ENCODE measurements at regions not wholly inside any gene's neighbourhood (a gene's known extent, or its start where the extent isn't known, plus 50 kb on each side); places are given as distances from the start of the nearest gene placed in this dataset.

- H2AFZ ChIP-seq (ENCODE audit: low read length) = no peak overlapping the region
- intact Hi-C loops (cut with micrococcal nuclease; ENCODE audit: unreplicated experiment) = no loop called here
- peaks cover 2% of the 10 kb centered on the region; the same call in 1 of the 2 replicates for H3K9me3 ChIP-seq (ENCODE audit: low read length)
- FAIRE-seq = no peak
- H3K4me1 ChIP-seq (ENCODE audit: insufficient read depth, low read length) = no peaks in the 10 kb centered on the region
- 23% methylated on average over 13 of the region's 13 CpGs for WGBS (ENCODE audit: low lambda C conversion rate)
- H3K4me2 ChIP-seq (ENCODE audit: low read depth, low read length) = no peak overlapping the region
- ChIA-PET POLR2A (no interaction called here), CTCF (ENCODE audit: low intra/inter-chr PET ratio, low total read pairs) (no interaction called here)
- in situ Hi-C loops (cut with HindIII; ENCODE audit: extremely low pct_ligation_motif_present, low pct_unique_long_range_greater_than_20kb) = no loop called here
- no peaks in the 10 kb centered on the region; a peak in 1 of 5 replicates for H3K27me3 ChIP-seq (ENCODE audit: control insufficient read depth in 1 of 2, insufficient read depth in 2 of 2, low read length in 2 of 2)
- no peaks in the 10 kb centered on the region for H4K20me1 ChIP-seq (ENCODE audit: insufficient read depth, low read length)
- H3K79me2 ChIP-seq (ENCODE audit: insufficient read depth, low read length) = no peaks in the 10 kb centered on the region
- BruUV-seq (replicated peaks) = no TSS peak
- no peaks in the 10 kb centered on the region for H3K36me3 ChIP-seq (replicated peaks in 1 of 2; ENCODE audit: control insufficient read depth in 1 of 2, insufficient read depth in 2 of 2, low read length in 2 of 2)
- no peak for ATAC-seq
- no peak for DNase-seq (ENCODE audit: low spot score)
- H3K27ac ChIP-seq (ENCODE audit: extremely low read length, insufficient read depth, low read length) = no peak overlapping the region
- no peak overlapping the region for H3K9ac ChIP-seq (ENCODE audit: insufficient read depth, low read depth, low read length)
- H3K4me3 ChIP-seq (replicated peaks in 1 of 3; ENCODE audit: insufficient read depth in 1 of 3, low read depth in 2 of 3, low read length in 3 of 3) = no peak overlapping the region
- TF ChIP-seq ZNF7 (CRISPR knock-in tag; IDR thresholded peaks at IDR 0.05) (no peak), ZNF530 (CRISPR knock-in tag; IDR thresholded peaks at IDR 0.05; ENCODE audit: low read depth) (no peak), U2AF2 (IDR thresholded peaks at IDR 0.05; ENCODE audit: low read depth, low read length) (no peak), HBP1 (CRISPR knock-in tag; IDR thresholded peaks at IDR 0.05; ENCODE audit: low read depth) (no peak), FOXC1 (CRISPR knock-in tag; IDR thresholded peaks at IDR 0.05; ENCODE audit: borderline replicate concordance) (no peak), ZNF792 (CRISPR knock-in tag; IDR thresholded peaks at IDR 0.05) (no peak), ZNF772 (CRISPR knock-in tag; IDR thresholded peaks at IDR 0.05) (no peak), ZNF710 (CRISPR knock-in tag; IDR thresholded peaks at IDR 0.05; ENCODE audit: borderline replicate concordance) (no peak), PRDM15 (CRISPR knock-in tag; IDR thresholded peaks at IDR 0.05) (no peak), BORCS8-MEF2B (CRISPR knock-in tag; IDR thresholded peaks at IDR 0.05) (no peak), ZSCAN29 (CRISPR knock-in tag; conservative IDR thresholded peaks at IDR 0.05) (no peak), NFKB2 (CRISPR knock-in tag; IDR thresholded peaks at IDR 0.05; ENCODE audit: borderline replicate concordance) (no peak), CTCF (CRISPR knock-in tag; IDR thresholded peaks at IDR 0.05) (no peak), ZNF513 (CRISPR knock-in tag; conservative IDR thresholded peaks at IDR 0.05) (no peak)
These were observed 252.9 kb downstream of the DPY19L2 start for GRCh38 chr12:63415357-63415756.

Measured in HepG2 (cell line).